Esophagus muscularis mucosa (tissue), 4 donors: ENCODE measurements at regions not wholly inside any gene's neighbourhood (a gene's known extent, or its start where the extent isn't known, plus 50 kb on each side); places are given as distances from the start of the nearest gene placed in this dataset.
A peak's percentile ranks its signal among the peaks of the same experiment; 100 is the strongest.

Source experiments
- DNase-seq: peaks from one replicate; pipeline ENCODE4 v3.0.0-alpha.2; 2017; ENCODE audit errors: extremely low spot score
- H3K27ac ChIP-seq, 4 donors: fragments of 200-600 bp; sonication (generic); replicated peaks in 1 of 4; 1 replicate in 3 of 4; 2 replicates in 1 of 4; pipeline ENCODE4 v1.5.1; 2016 to 2019; ENCODE audit warnings: mild to moderate bottlenecking in 1 of 4
- H3K27me3 ChIP-seq, 4 donors: fragments of 200-600 bp; sonication (generic); one replicate each; pipeline versions ENCODE4 v1.5.1 to v1.6.0; 2016 to 2019
- H3K36me3 ChIP-seq, 4 donors: fragments of 200-600 bp; sonication (generic); one replicate each; pipeline ENCODE4 v1.5.1; 2016 to 2019
- H3K4me1 ChIP-seq, 4 donors: fragments of 200-600 bp; sonication (generic); one replicate each; pipeline ENCODE4 v1.5.1; 2016 to 2019
- H3K4me3 ChIP-seq, 4 donors: fragments of 200-600 bp; sonication (generic); 1 replicate in 2 of 4; 2 replicates in 2 of 4; pipeline ENCODE4 v1.5.1; 2016 to 2019; ENCODE audit warnings: mild to moderate bottlenecking in 4 of 4, moderate library complexity in 1 of 4
- H3K9me3 ChIP-seq, 4 donors: fragments of 200-600 bp; sonication (generic); 1 replicate in 3 of 4; 2 replicates in 1 of 4; pipeline ENCODE4 v1.5.1; 2016 to 2019
- EP300 ChIP-seq: sonication (generic); formaldehyde crosslinking; IDR thresholded peaks from one replicate; pipeline ENCODE4 v1.6.1; 2017; ENCODE audit warnings: antibody characterized with exemption
- POLR2A ChIP-seq: fragments of 450-650 bp; IDR thresholded peaks from one replicate; pipeline ENCODE4 v1.6.1; 2017; ENCODE audit warnings: antibody characterized with exemption, moderate library complexity, mild to moderate bottlenecking, low read depth
- POLR2AphosphoS5 ChIP-seq, 2 donors: sonication (generic); formaldehyde crosslinking; IDR thresholded peaks; one replicate each; pipeline ENCODE4 v1.6.1; 2017; ENCODE audit warnings: antibody characterized with exemption in 2 of 2
- WGBS: methylation state at CpG from one replicate; pipeline ENCODE4 v1.1.5; 2018; 5-methylcytosine and 5-hydroxymethylcytosine counted together
- intact Hi-C: fragments of 100-400 bp; cut with DNase I; formaldehyde crosslinking; loops from one replicate; pipeline ENCODE4 v1.15.1; 2023
- TF ChIP-seq, protein P1 (sequence below), 3 experiments: fragments of 200-600 bp in 2 of 3; fragments of 450-650 bp in 1 of 3; sonication (generic) in 2 of 3; IDR thresholded peaks; one replicate each; pipeline ENCODE4 v1.5.1; 2017 to 2019; ENCODE audit warnings: antibody characterized with exemption in 3 of 3, mild to moderate bottlenecking in 2 of 3, moderate library complexity in 1 of 3

DNA sequence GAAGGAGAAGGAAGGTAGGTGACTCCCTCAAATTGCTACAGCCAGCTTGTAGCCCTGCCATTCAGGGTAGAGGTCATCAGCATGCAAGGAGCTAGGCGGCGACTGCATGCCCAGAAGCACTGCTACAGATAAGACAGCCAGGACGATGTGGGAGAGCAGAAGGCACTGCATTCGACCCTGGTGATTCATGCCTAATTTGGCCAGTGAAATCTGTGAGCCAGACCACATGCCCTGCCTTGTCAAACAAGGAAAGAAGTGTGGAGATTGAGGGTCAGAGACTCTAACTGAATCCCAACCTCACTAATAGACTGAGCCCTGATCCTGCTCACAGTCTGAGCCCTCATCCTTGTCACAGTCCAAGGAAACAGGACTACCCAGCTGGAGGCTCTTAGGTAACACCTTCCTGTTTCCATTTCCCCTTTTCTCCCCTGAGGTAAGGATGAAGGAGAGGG is 86.6 kb downstream of the LINGO1 start:
- TF ChIP-seq EP300, result no peak
- no peak for TF ChIP-seq POLR2A
- Histone ChIP-seq H3K9me3 (no peaks in the 10 kb centered on the region), H3K27me3 (peaks cover 0 to 3% (median 0%) of the 10 kb centered on the region in 4 donors), H3K4me3 (no peak overlapping the region), H3K36me3 (no peaks in the 10 kb centered on the region), H3K4me1 (peaks cover 12 to 26% (median 23%) of the 10 kb centered on the region in 4 donors), H3K27ac (no peak overlapping the region)
- WGBS, result 37% methylated on average over 3 of the region's 4 CpGs
- intact Hi-C loops, result no loop called here
- DNase-seq, result no peak

DNA sequence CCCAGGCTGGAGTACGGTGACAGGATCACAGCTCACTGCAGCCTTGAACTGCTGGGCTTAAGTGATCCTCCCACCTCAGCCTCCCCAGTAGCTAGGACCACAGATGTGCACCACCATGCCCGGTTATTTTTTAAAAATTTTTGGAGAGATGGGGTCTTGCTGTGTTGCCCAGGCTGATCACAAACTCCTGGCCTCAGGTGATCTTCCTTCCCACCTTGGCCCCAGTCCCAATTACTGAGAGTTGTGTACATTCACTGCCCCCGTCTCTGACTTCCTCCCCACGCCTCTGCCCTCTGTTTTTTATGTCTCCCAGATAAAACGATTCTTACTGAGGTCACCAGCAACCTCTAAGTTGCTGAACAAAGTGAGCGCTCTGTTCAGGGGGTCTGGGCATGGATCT is 87.7 kb downstream of the LINGO1 start:
- 82% methylated on average over 6 of the region's 6 CpGs for WGBS
- Histone ChIP-seq H3K4me1 (peaks cover 12 to 27% (median 23%) of the 10 kb centered on the region in 4 donors), H3K9me3 (no peaks in the 10 kb centered on the region), H3K4me3 (no peak overlapping the region), H3K27ac (no peak overlapping the region), H3K27me3 (peaks cover 0 to 3% (median 0%) of the 10 kb centered on the region in 4 donors), H3K36me3 (no peaks in the 10 kb centered on the region)
- TF ChIP-seq, protein P1, sequence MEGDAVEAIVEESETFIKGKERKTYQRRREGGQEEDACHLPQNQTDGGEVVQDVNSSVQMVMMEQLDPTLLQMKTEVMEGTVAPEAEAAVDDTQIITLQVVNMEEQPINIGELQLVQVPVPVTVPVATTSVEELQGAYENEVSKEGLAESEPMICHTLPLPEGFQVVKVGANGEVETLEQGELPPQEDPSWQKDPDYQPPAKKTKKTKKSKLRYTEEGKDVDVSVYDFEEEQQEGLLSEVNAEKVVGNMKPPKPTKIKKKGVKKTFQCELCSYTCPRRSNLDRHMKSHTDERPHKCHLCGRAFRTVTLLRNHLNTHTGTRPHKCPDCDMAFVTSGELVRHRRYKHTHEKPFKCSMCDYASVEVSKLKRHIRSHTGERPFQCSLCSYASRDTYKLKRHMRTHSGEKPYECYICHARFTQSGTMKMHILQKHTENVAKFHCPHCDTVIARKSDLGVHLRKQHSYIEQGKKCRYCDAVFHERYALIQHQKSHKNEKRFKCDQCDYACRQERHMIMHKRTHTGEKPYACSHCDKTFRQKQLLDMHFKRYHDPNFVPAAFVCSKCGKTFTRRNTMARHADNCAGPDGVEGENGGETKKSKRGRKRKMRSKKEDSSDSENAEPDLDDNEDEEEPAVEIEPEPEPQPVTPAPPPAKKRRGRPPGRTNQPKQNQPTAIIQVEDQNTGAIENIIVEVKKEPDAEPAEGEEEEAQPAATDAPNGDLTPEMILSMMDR (IDR thresholded peaks at IDR 0.05), result no peak
- TF ChIP-seq EP300 (no peak), POLR2AphosphoS5 (IDR thresholded peaks at IDR 0.05) (no peak), POLR2A (no peak)
- no peak for DNase-seq
- intact Hi-C loops, result loop anchor here (2.0 kb wide), 1 partner anchor 520 kb away; no protein-coding TSS in a partner anchor

DNA sequence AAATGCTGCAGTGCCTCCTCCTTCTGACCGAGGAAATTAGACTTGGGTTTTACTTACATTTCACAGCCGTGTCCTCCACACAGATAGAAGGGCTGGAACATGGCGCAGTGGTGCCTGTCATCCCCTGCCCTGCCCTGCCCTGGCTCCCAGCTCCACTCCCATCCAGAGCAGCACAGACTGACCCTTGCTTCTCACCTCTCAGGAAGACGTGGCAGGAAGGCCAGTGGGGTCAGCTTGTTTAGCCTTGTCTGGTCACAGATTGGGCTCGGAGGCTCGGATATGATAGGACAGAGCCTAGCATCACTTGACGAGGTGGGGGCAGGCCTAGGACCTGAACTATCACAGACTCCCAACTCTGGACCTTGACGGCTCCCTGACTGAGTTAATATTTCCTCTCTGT is 88.5 kb downstream of the LINGO1 start:
- Histone ChIP-seq H3K36me3 (no peaks in the 10 kb centered on the region), H3K9me3 (no peaks in the 10 kb centered on the region), H3K4me1 (peaks cover 12 to 27% (median 25%) of the 10 kb centered on the region in 4 donors), H3K27me3 (peaks cover 0 to 2% (median 0%) of the 10 kb centered on the region in 4 donors), H3K27ac (no peak overlapping the region), H3K4me3 (no peak overlapping the region)
- TF ChIP-seq EP300 (no peak), POLR2A (no peak), POLR2AphosphoS5 (IDR thresholded peaks at IDR 0.05) (no peak)
- TF ChIP-seq, protein P1 (IDR thresholded peaks at IDR 0.05), result no peak
- intact Hi-C loops, result loop anchor here (2.0 to 5.0 kb wide), 3 partner anchors 47 to 519 kb away; no protein-coding TSS in a partner anchor
- WGBS, result 85% methylated on average over 4 of the region's 8 CpGs
- no peak for DNase-seq

DNA sequence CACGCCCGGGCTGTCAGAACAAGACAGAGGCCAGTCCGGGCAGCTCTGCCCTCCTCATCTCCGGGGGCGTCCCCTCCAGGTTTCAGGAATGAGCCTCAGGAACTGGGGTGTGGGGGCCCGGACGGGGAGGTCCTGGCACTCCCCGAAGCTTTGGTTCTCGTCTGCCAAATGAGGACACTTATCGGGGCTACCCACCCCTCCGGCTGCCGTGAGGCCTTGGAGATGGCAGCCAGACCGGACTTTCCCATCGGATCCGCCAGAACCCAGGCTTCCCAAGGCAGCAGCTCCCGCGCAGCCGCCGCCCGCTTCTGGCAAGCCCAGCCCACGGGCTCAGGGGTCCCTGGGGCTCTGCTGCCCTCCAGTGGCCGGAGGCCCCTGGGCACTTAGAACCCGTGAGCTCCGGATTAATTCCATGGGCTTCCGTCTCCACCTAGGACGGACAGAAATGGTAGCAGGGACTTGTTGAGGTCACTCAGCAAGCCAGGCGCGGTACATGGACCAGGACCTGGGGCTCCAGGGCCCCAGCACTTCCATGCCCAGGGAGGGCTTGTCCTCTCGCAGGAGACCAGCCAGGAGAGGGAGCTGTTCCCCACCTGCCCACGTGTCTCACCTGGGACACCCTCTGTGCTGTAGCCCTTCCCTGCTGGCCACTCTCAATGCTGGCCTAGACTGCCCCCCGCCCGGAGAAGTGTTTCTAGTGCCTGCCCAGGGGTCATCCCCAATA is 89.4 kb downstream of the LINGO1 start:
- Histone ChIP-seq H3K27ac (peak overlapping the region; percentile 11 to 51 (median 22)), H3K27me3 (no peaks in the 10 kb centered on the region), H3K36me3 (no peaks in the 10 kb centered on the region), H3K4me1 (peaks cover 18 to 36% (median 28%) of the 10 kb centered on the region in 4 donors), H3K9me3 (no peaks in the 10 kb centered on the region), H3K4me3 (peak overlapping the region; percentile 38 to 53 (median 41))
- intact Hi-C loops, result loop anchor here (5.0 kb wide), 2 partner anchors 46 to 426 kb away; no protein-coding TSS in a partner anchor
- 28% methylated on average over 4 of the region's 32 CpGs for WGBS
- TF ChIP-seq POLR2A (no peak), POLR2AphosphoS5 (IDR thresholded peaks at IDR 0.05) (peak; percentile 28 to 60), EP300 (no peak)
- TF ChIP-seq, protein P1 (IDR thresholded peaks at IDR 0.05), result peak; percentile 95 to 99 (median 97)
- DNase-seq, result peak; percentile 94

DNA sequence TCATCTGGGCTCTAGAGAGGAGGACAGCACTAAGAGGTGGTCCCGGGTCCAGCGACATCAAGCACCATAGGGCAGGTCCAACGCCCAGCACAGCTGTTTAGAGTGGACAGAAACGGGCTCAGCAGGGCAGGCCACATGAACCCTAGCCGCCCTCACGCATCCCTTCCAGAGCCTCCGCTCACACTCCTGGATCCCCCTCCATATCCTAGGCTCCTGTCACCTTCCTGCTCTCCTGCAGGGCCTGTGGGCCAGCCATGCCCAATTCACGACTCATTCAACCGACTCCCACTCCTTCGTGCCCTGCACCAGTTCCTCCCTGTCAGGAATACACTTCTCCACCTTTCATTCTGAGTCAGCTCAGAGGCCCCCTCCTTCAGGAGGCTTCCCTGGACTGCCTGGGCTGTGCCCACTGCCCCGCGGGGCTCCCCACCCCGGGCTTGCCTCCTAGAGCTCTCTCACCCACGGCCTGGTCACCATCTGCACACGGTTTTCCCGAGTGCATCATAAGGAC is 90.2 kb downstream of the LINGO1 start:
- WGBS, result 91% methylated on average over 14 of the region's 16 CpGs
- no peak for TF ChIP-seq POLR2A
- H3K27me3 ChIP-seq, result no peaks in the 10 kb centered on the region
- H3K27ac ChIP-seq, result peak overlapping the region; percentile 11 to 51 (median 22)
- H3K4me1 ChIP-seq, result peaks cover 23 to 37% (median 28%) of the 10 kb centered on the region in 4 donors
- H3K9me3 ChIP-seq, result no peaks in the 10 kb centered on the region
- H3K36me3 ChIP-seq, result no peaks in the 10 kb centered on the region
- intact Hi-C loops, result loop anchor here (5.0 kb wide), 2 partner anchors 45 to 425 kb away; no protein-coding TSS in a partner anchor
- DNase-seq, result no peak
- H3K4me3 ChIP-seq, result no peak overlapping the region
